KMS-11 (cell line): ENCODE measurements at regions not wholly inside any gene's neighbourhood (a gene's known extent, or its start where the extent isn't known, plus 50 kb on each side); places are given as distances from the start of the nearest gene placed in this dataset.

Experiments
- H2AFZ ChIP-seq: fragments of 200-600 bp; sonication (generic); 2 replicates; pipeline ENCODE4 v1.6.1; 2016; ENCODE audit warnings: antibody characterized with exemption, mixed run types, low read depth
- H3K27ac ChIP-seq: fragments of 200-600 bp; sonication (generic); 2 replicates; pipeline ENCODE4 v1.6.1; 2016; ENCODE audit warnings: mild to moderate bottlenecking, mixed run types
- H3K27me3 ChIP-seq: fragments of 200-600 bp; sonication (generic); 2 replicates; pipeline ENCODE4 v1.6.1; 2017; ENCODE audit warnings: mild to moderate bottlenecking, low read depth, mixed run types, moderate library complexity; ENCODE audit not compliant: insufficient read depth
- H3K36me3 ChIP-seq: fragments of 200-600 bp; sonication (generic); 2 replicates; pipeline ENCODE4 v1.6.1; 2017; ENCODE audit warnings: mild to moderate bottlenecking, mixed run types; ENCODE audit not compliant: insufficient read depth
- H3K4me1 ChIP-seq: fragments of 200-600 bp; sonication (generic); 2 replicates; pipeline ENCODE4 v1.6.1; 2016; ENCODE audit warnings: mild to moderate bottlenecking, low read depth, mixed run types; ENCODE audit not compliant: poor library complexity, severe bottlenecking
- H3K4me2 ChIP-seq: fragments of 200-600 bp; sonication (generic); 2 replicates; pipeline ENCODE4 v1.7.0; 2016; ENCODE audit warnings: mild to moderate bottlenecking, mixed run types
- H3K4me3 ChIP-seq: fragments of 200-600 bp; sonication (generic); IDR thresholded peaks from 2 replicates; pipeline ENCODE4 v1.6.1; 2017; ENCODE audit warnings: low read depth, low read length, mixed read lengths; ENCODE audit not compliant: insufficient read depth
- H3K79me2 ChIP-seq: fragments of 200-600 bp; sonication (generic); 2 replicates; pipeline ENCODE4 v1.6.1; 2016; ENCODE audit warnings: low read depth, mixed run types; ENCODE audit not compliant: insufficient read depth
- H3K9ac ChIP-seq: fragments of 200-600 bp; sonication (generic); 2 replicates; pipeline ENCODE4 v1.6.1; 2016; ENCODE audit warnings: mild to moderate bottlenecking, mixed run types
- H4K20me1 ChIP-seq: fragments of 200-600 bp; sonication (generic); 2 replicates; pipeline ENCODE4 v1.6.1; 2016; ENCODE audit warnings: mild to moderate bottlenecking, mixed run types; ENCODE audit not compliant: insufficient read depth
- CTCF ChIP-seq: fragments of 200-600 bp; sonication (generic); conservative IDR thresholded peaks from 2 replicates; pipeline ENCODE4 v1.6.1; 2017; ENCODE audit warnings: low read depth, mild to moderate bottlenecking, antibody characterized with exemption, low read length, moderate library complexity, mixed read lengths

- no peak for TF ChIP-seq CTCF
- Histone ChIP-seq H3K27ac (no peak overlapping the region), H3K9ac (no peak overlapping the region), H3K4me1 (no peaks in the 10 kb centered on the region), H4K20me1 (no peaks in the 10 kb centered on the region), H3K27me3 (no peaks in the 10 kb centered on the region), H2AFZ (no peak overlapping the region), H3K36me3 (no peaks in the 10 kb centered on the region), H3K4me2 (no peak overlapping the region), H3K79me2 (no peaks in the 10 kb centered on the region), H3K4me3 (no peak overlapping the region)
These were observed 54.0 kb upstream of the ATP12A start for GRCh38 chr13:24625870-24626849.

- Histone ChIP-seq H3K9ac (no peak overlapping the region), H3K4me1 (no peaks in the 10 kb centered on the region), H3K27ac (no peak overlapping the region), H3K36me3 (no peaks in the 10 kb centered on the region), H4K20me1 (no peaks in the 10 kb centered on the region), H3K4me2 (no peak overlapping the region), H3K79me2 (no peaks in the 10 kb centered on the region), H2AFZ (no peak overlapping the region), H3K27me3 (no peaks in the 10 kb centered on the region), H3K4me3 (no peak overlapping the region)
- no peak for TF ChIP-seq CTCF
These were observed 53.0 kb upstream of the ATP12A start for GRCh38 chr13:24627090-24627714.

- Histone ChIP-seq H3K36me3 (no peaks in the 10 kb centered on the region), H4K20me1 (no peaks in the 10 kb centered on the region), H3K27me3 (no peaks in the 10 kb centered on the region), H3K27ac (no peak overlapping the region), H3K4me1 (no peaks in the 10 kb centered on the region), H2AFZ (no peak overlapping the region), H3K9ac (no peak overlapping the region), H3K4me3 (no peak overlapping the region), H3K4me2 (no peak overlapping the region), H3K79me2 (no peaks in the 10 kb centered on the region)
- no peak for TF ChIP-seq CTCF
These were observed 52.3 kb upstream of the ATP12A start for GRCh38 chr13:24627946-24628345.

DNA sequence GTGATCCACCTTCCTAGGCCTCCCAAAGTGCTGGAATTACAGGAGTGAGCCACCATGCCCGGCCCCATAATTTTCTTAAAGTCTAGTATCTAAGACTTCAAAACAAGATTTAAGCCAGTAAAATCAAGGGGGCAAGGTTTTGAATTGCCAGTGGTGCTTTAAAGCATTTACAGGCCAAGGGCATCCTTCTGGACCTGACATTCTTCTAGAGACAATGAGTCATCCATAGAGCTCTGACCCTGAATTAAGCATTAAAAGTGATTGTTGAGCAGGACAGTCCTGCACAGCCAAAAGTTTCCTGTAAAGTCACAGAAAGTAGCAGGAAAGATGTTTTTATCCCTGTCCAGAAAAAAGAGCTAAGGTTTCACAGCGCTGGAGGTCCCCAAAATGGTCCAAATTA, 50.9 kb upstream of the ATP12A start:
- TF ChIP-seq CTCF = no peak
- Histone ChIP-seq H3K79me2 (no peaks in the 10 kb centered on the region), H3K9ac (no peak overlapping the region)

More for the DNA sequence above, 50.9 kb upstream of the ATP12A start:
- Histone ChIP-seq H2AFZ (no peak overlapping the region), H4K20me1 (no peaks in the 10 kb centered on the region), H3K36me3 (no peaks in the 10 kb centered on the region), H3K27ac (no peak overlapping the region), H3K27me3 (no peaks in the 10 kb centered on the region), H3K4me2 (no peak overlapping the region), H3K4me3 (no peak overlapping the region), H3K4me1 (no peaks in the 10 kb centered on the region)
